Ectodermal cell (in vitro differentiated cells): ENCODE measurements at regions not wholly inside any gene's neighbourhood (a gene's known extent, or its start where the extent isn't known, plus 50 kb on each side); places are given as distances from the start of the nearest gene placed in this dataset.

Experiments
- H3K27ac ChIP-seq: 2 replicates; pipeline ENCODE4 v1.7.0; 2013; ENCODE audit warnings: mild to moderate bottlenecking, low read depth, low read length; ENCODE audit not compliant: insufficient read depth, poor library complexity, severe bottlenecking
- H3K27me3 ChIP-seq: 2 replicates; pipeline ENCODE4 v1.7.0; 2013; ENCODE audit warnings: mild to moderate bottlenecking, low read length; ENCODE audit not compliant: insufficient read depth, control insufficient read depth, poor library complexity, severe bottlenecking
- H3K36me3 ChIP-seq: one replicate; pipeline ENCODE4 v1.7.0; 2013; ENCODE audit warnings: low read length; ENCODE audit not compliant: control insufficient read depth, insufficient read depth
- H3K4me1 ChIP-seq: one replicate; pipeline ENCODE4 v1.7.0; 2013; ENCODE audit warnings: low read length; ENCODE audit not compliant: control insufficient read depth, insufficient read depth
- H3K4me3 ChIP-seq: 2 replicates; pipeline ENCODE4 v1.7.0; 2013; ENCODE audit warnings: low read depth, low read length, control low read depth; ENCODE audit not compliant: insufficient read depth
- H3K9me3 ChIP-seq: 2 replicates; pipeline ENCODE4 v1.7.0; 2013; ENCODE audit warnings: mild to moderate bottlenecking, low read length, moderate library complexity; ENCODE audit not compliant: control insufficient read depth
- WGBS, 2 experiments: methylation state at CpG; one replicate each; pipeline ENCODE4 v1.1.7; 2013; ENCODE audit warnings: missing lambda C conversion rate in 2 of 2; 5-methylcytosine and 5-hydroxymethylcytosine counted together

GRCh38 chr14:53609009-53609408, 347.6 kb downstream of the BMP4 start:
- H3K36me3 ChIP-seq: peaks cover 5% of the 10 kb centered on the region
- H3K27ac ChIP-seq: no peak overlapping the region
- H3K4me3 ChIP-seq: no peak overlapping the region
- H3K27me3 ChIP-seq: no peaks in the 10 kb centered on the region
- no peaks in the 10 kb centered on the region for H3K9me3 ChIP-seq
- WGBS, 2 experiments: 81 to 88% methylated on average over 1 of the region's 1 CpG
- peaks cover 4% of the 10 kb centered on the region for H3K4me1 ChIP-seq

GRCh38 chr14:53608369-53608768, 348.3 kb downstream of the BMP4 start:
- Histone ChIP-seq H3K4me3 (no peak overlapping the region), H3K27me3 (no peaks in the 10 kb centered on the region), H3K36me3 (peaks cover 5% of the 10 kb centered on the region), H3K27ac (no peak overlapping the region), H3K9me3 (no peaks in the 10 kb centered on the region), H3K4me1 (no peaks in the 10 kb centered on the region)
- WGBS, 2 experiments: 81 to 91% methylated on average over 5 of the region's 5 CpGs

- no peaks in the 10 kb centered on the region for H3K27me3 ChIP-seq
- no peak overlapping the region for H3K27ac ChIP-seq
- WGBS, 2 experiments: 95 to 100% methylated on average over 1 of the region's 1 CpG
- peaks cover 5% of the 10 kb centered on the region for H3K36me3 ChIP-seq
- no peaks in the 10 kb centered on the region for H3K9me3 ChIP-seq
- no peak overlapping the region for H3K4me3 ChIP-seq
- H3K4me1 ChIP-seq: peaks cover 9% of the 10 kb centered on the region
Observed at GRCh38 chr14:53606203-53606602, 350.4 kb downstream of the BMP4 start.

- H3K4me3 ChIP-seq: no peak overlapping the region
- peaks cover 14% of the 10 kb centered on the region for H3K4me1 ChIP-seq
Observed at GRCh38 chr14:53605562-53605961, 351.1 kb downstream of the BMP4 start.

GRCh38 chr14:53603994-53604393, 352.6 kb downstream of the BMP4 start:
- H3K4me3 ChIP-seq: no peak overlapping the region
- 88 to 90% methylated on average over 5 of the region's 5 CpGs for WGBS, 2 experiments
- H3K36me3 ChIP-seq: peaks cover 5% of the 10 kb centered on the region

More at GRCh38 chr14:53605562-53605961, 351.1 kb downstream of the BMP4 start:
- Histone ChIP-seq H3K9me3 (no peaks in the 10 kb centered on the region), H3K27me3 (no peaks in the 10 kb centered on the region), H3K27ac (no peak overlapping the region), H3K36me3 (peaks cover 5% of the 10 kb centered on the region)

GRCh38 chr14:53601409-53601808, 355.2 kb downstream of the BMP4 start:
- 91% methylated on average over 1 of the region's 1 CpG; no CpG with 5 or more reads in 1 of the 2 experiments for WGBS, 2 experiments
- no peaks in the 10 kb centered on the region for H3K27me3 ChIP-seq
- no peaks in the 10 kb centered on the region for H3K36me3 ChIP-seq

More at GRCh38 chr14:53603994-53604393, 352.6 kb downstream of the BMP4 start:
- Histone ChIP-seq H3K9me3 (no peaks in the 10 kb centered on the region), H3K27me3 (no peaks in the 10 kb centered on the region), H3K27ac (no peak overlapping the region), H3K4me1 (peaks cover 29% of the 10 kb centered on the region)

GRCh38 chr14:53599221-53599945, 357.2 kb downstream of the BMP4 start:
- H3K27me3 ChIP-seq: no peaks in the 10 kb centered on the region
- peaks cover 39% of the 10 kb centered on the region for H3K4me1 ChIP-seq
- WGBS, 2 experiments: 56 to 58% methylated on average over 6 of the region's 6 CpGs
- no peaks in the 10 kb centered on the region for H3K36me3 ChIP-seq
- H3K4me3 ChIP-seq: no peak overlapping the region
- H3K9me3 ChIP-seq: no peaks in the 10 kb centered on the region
- peak overlapping the region; percentile 86 for H3K27ac ChIP-seq

More at GRCh38 chr14:53601409-53601808, 355.2 kb downstream of the BMP4 start:
- no peak overlapping the region for H3K4me3 ChIP-seq
- peaks cover 39% of the 10 kb centered on the region for H3K4me1 ChIP-seq
- H3K9me3 ChIP-seq: no peaks in the 10 kb centered on the region
- no peak overlapping the region for H3K27ac ChIP-seq

GRCh38 chr14:53596853-53597525, 359.6 kb downstream of the BMP4 start:
- no peaks in the 10 kb centered on the region for H3K9me3 ChIP-seq
- no peaks in the 10 kb centered on the region for H3K36me3 ChIP-seq
- H3K27ac ChIP-seq: no peak overlapping the region
- H3K4me1 ChIP-seq: peaks cover 37% of the 10 kb centered on the region
- no peaks in the 10 kb centered on the region for H3K27me3 ChIP-seq
- 93 to 96% methylated on average over 5 to 6 of the region's 7 CpGs for WGBS, 2 experiments
- no peak overlapping the region for H3K4me3 ChIP-seq

GRCh38 chr14:53591816-53592215, 364.8 kb downstream of the BMP4 start:
- Histone ChIP-seq H3K36me3 (no peaks in the 10 kb centered on the region), H3K27ac (no peak overlapping the region), H3K9me3 (no peaks in the 10 kb centered on the region), H3K27me3 (no peaks in the 10 kb centered on the region), H3K4me3 (no peak overlapping the region), H3K4me1 (no peaks in the 10 kb centered on the region)
- 94 to 99% methylated on average over 2 to 3 of the region's 3 CpGs for WGBS, 2 experiments

- H3K36me3 ChIP-seq: no peaks in the 10 kb centered on the region
- H3K27me3 ChIP-seq: no peaks in the 10 kb centered on the region
- no peaks in the 10 kb centered on the region for H3K4me1 ChIP-seq
- H3K9me3 ChIP-seq: no peaks in the 10 kb centered on the region
- H3K27ac ChIP-seq: peak overlapping the region; percentile 26
- WGBS, 2 experiments: 38 to 58% methylated on average over 1 of the region's 1 CpG
- no peak overlapping the region for H3K4me3 ChIP-seq
Observed at GRCh38 chr14:53581504-53581903, 375.1 kb downstream of the BMP4 start.
